Sigmoid colon (tissue), 6 donors: ENCODE measurements at regions not wholly inside any gene's neighbourhood (a gene's known extent, or its start where the extent isn't known, plus 50 kb on each side); places are given as distances from the start of the nearest gene placed in this dataset.

Source experiments
- DNase-seq: peaks from one replicate; pipeline ENCODE4 v3.0.0-alpha.2; 2019
- H3K27ac ChIP-seq, 4 donors: fragments of 200-600 bp; sonication (generic); one replicate each; pipeline ENCODE4 v1.5.1; 2016 to 2019; ENCODE audit warnings: mild to moderate bottlenecking in 1 of 4
- H3K27me3 ChIP-seq, 3 donors: fragments of 200-600 bp; sonication (generic); one replicate each; pipeline ENCODE4 v1.5.1; 2019; ENCODE audit warnings: mild to moderate bottlenecking in 1 of 3
- H3K36me3 ChIP-seq, 4 donors: fragments of 200-600 bp; sonication (generic); one replicate each; pipeline ENCODE4 v1.5.1; 2016 to 2019
- H3K4me1 ChIP-seq, 4 donors: fragments of 200-600 bp; sonication (generic); one replicate each; pipeline ENCODE4 v1.5.1; 2017 to 2019
- H3K4me3 ChIP-seq, 4 donors: fragments of 200-600 bp; sonication (generic); one replicate each; pipeline ENCODE4 v1.5.1; 2017 to 2019; ENCODE audit warnings: mild to moderate bottlenecking in 2 of 4, moderate library complexity in 1 of 4
- H3K9me3 ChIP-seq, 4 donors: fragments of 200-600 bp in 3 of 4; sonication (generic) in 3 of 4; one replicate each; pipeline versions ENCODE4 v1.5.1 to v1.6.1; 2013 to 2019
- CTCF ChIP-seq, 4 experiments: fragments of 450-650 bp in 3 of 4; fragments of 200-600 bp in 1 of 4; IDR thresholded peaks; one replicate each; pipeline ENCODE4 v1.5.1; 2016 to 2019; ENCODE audit warnings: antibody characterized with exemption in 4 of 4, mild to moderate bottlenecking in 3 of 4, moderate library complexity in 2 of 4
- EP300 ChIP-seq, 4 donors: sonication (generic); formaldehyde crosslinking; IDR thresholded peaks; one replicate each; pipeline ENCODE4 v1.6.1; 2017; ENCODE audit warnings: antibody characterized with exemption in 4 of 4
- POLR2A ChIP-seq, 2 donors: fragments of 450-650 bp; IDR thresholded peaks; one replicate each; pipeline ENCODE4 v1.6.1; 2016; ENCODE audit warnings: antibody characterized with exemption in 2 of 2, mild to moderate bottlenecking in 2 of 2, moderate library complexity in 2 of 2
- POLR2AphosphoS5 ChIP-seq, 4 donors: sonication (generic); formaldehyde crosslinking; IDR thresholded peaks; one replicate each; pipeline ENCODE4 v1.6.1; 2017; ENCODE audit warnings: antibody characterized with exemption in 4 of 4
- WGBS, 2 donors: extraction: QIAGEN DNeasy Blood & Tissue Kit; methylation state at CpG; one replicate each; pipeline ENCODE4 v1.1.7; 2013; 5-methylcytosine and 5-hydroxymethylcytosine counted together
- intact Hi-C: fragments of 100-400 bp; cut with DNase I; formaldehyde crosslinking; loops from one replicate; pipeline ENCODE4 v1.15.1; 2023
- donor health status: healthy with polysubstance abuse.
- donor health status: healthy.

- H3K4me1 ChIP-seq = no peaks in the 10 kb centered on the region
- H3K9me3 ChIP-seq = no peaks in the 10 kb centered on the region
- H3K27me3 ChIP-seq = no peaks in the 10 kb centered on the region
- no peak overlapping the region for H3K4me3 ChIP-seq
- H3K36me3 ChIP-seq = no peaks in the 10 kb centered on the region
- intact Hi-C loops = no loop called here
- WGBS, 2 donors = 91 to 94% methylated on average over 7 of the region's 7 CpGs
- H3K27ac ChIP-seq = no peak overlapping the region
- no peak for DNase-seq
- TF ChIP-seq POLR2AphosphoS5 (IDR thresholded peaks at IDR 0.05) = no peak
- no peak for TF ChIP-seq POLR2A (IDR thresholded peaks at IDR 0.05)
- TF ChIP-seq EP300 (IDR thresholded peaks at IDR 0.05) = no peak
- no peak for TF ChIP-seq CTCF (IDR thresholded peaks at IDR 0.05)
Measured at GRCh38 chr5:168207450-168208029, 83.9 kb upstream of the WWC1 start.

- intact Hi-C loops = no loop called here
- Histone ChIP-seq H3K27ac (no peak overlapping the region), H3K27me3 (no peaks in the 10 kb centered on the region), H3K4me1 (no peaks in the 10 kb centered on the region), H3K9me3 (no peaks in the 10 kb centered on the region), H3K36me3 (no peaks in the 10 kb centered on the region), H3K4me3 (no peak overlapping the region)
- no peak for DNase-seq
- WGBS, 2 donors = 67 to 80% methylated on average over 1 of the region's 1 CpG
- TF ChIP-seq CTCF (IDR thresholded peaks at IDR 0.05) (no peak), EP300 (IDR thresholded peaks at IDR 0.05) (no peak), POLR2A (IDR thresholded peaks at IDR 0.05) (no peak), POLR2AphosphoS5 (IDR thresholded peaks at IDR 0.05) (no peak)
Measured at GRCh38 chr5:168209244-168209995, 82.0 kb upstream of the WWC1 start.

- H3K4me3 ChIP-seq = no peak overlapping the region
- intact Hi-C loops = no loop called here
- no peaks in the 10 kb centered on the region for H3K36me3 ChIP-seq
- no peaks in the 10 kb centered on the region for H3K27me3 ChIP-seq
- no peak for DNase-seq
- no peaks in the 10 kb centered on the region for H3K4me1 ChIP-seq
- H3K9me3 ChIP-seq = no peaks in the 10 kb centered on the region
- 84 to 88% methylated on average over 3 of the region's 3 CpGs for WGBS, 2 donors
- H3K27ac ChIP-seq = no peak overlapping the region
- no peak for TF ChIP-seq CTCF (IDR thresholded peaks at IDR 0.05)
- no peak for TF ChIP-seq POLR2A (IDR thresholded peaks at IDR 0.05)
- no peak for TF ChIP-seq POLR2AphosphoS5 (IDR thresholded peaks at IDR 0.05)
- TF ChIP-seq EP300 (IDR thresholded peaks at IDR 0.05) = no peak
Measured at GRCh38 chr5:168209997-168210396, 81.4 kb upstream of the WWC1 start.

GRCh38 chr5:168211245-168211644 lies 80.2 kb upstream of the WWC1 start:
- intact Hi-C loops = no loop called here
- H3K4me1 ChIP-seq = no peaks in the 10 kb centered on the region
- H3K27ac ChIP-seq = no peak overlapping the region
- no peaks in the 10 kb centered on the region for H3K27me3 ChIP-seq
- TF ChIP-seq EP300 (IDR thresholded peaks at IDR 0.05) = no peak
- no peak for TF ChIP-seq POLR2AphosphoS5 (IDR thresholded peaks at IDR 0.05)
- TF ChIP-seq CTCF (IDR thresholded peaks at IDR 0.05) = no peak
- TF ChIP-seq POLR2A (IDR thresholded peaks at IDR 0.05) = no peak
- DNase-seq = no peak
- H3K36me3 ChIP-seq = no peaks in the 10 kb centered on the region
- H3K4me3 ChIP-seq = no peak overlapping the region
- no peaks in the 10 kb centered on the region for H3K9me3 ChIP-seq
